HG03558 (cell line): ENCODE measurements at regions not wholly inside any gene's neighbourhood (a gene's known extent, or its start where the extent isn't known, plus 50 kb on each side); places are given as distances from the start of the nearest gene placed in this dataset.

Experiments
- ATAC-seq: cut with Tn5 transposase; IDR thresholded peaks from one replicate; pipeline ENCODE4 v1.9.1; 2021; ENCODE audit warnings: moderate number of reproducible peaks; ENCODE audit not compliant: unreplicated experiment; ENCODE audit errors: extremely low read depth

- no peak for ATAC-seq
Observed at GRCh38 chr5:157915638-157916037, 56.7 kb upstream of the CLINT1 start.

GRCh38 chr5:157914151-157914788, 55.3 kb upstream of the CLINT1 start:
- ATAC-seq, result no peak

GRCh38 chr5:157913575-157913974, 54.6 kb upstream of the CLINT1 start:
- no peak for ATAC-seq

DNA sequence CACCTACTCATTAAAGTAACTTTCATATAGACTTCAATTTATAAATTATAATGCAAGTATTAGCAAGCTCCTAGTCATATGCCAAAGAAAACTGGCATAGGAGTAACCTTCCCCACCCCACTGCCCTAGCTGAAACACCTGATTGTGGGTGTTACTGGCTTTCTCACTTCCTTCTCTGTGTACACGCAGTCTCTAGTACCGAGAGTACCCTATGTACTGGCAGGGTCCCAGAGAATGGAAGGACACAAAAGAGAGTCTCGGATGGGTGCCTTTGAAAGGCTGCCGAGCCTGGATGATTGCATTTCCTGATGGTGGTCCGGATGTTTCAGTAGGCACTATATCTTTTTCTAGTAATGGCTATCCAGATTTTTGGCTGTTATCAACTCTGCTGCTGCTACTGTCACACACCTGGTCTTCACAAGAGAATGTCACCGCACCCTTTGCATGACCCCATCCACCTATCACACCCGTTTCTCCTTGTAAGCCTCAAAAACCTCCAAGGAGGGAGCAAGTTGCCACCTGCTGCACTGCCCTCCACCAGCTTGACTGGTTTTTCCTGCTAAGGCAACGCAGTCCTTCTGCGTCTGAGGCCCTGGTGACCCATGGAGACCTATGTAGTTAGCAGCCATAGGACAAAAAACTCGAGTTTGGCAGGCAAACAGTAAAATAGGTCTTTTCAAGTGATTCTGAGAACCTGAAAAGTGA, 53.8 kb upstream of the CLINT1 start:
- peak; percentile 84 for ATAC-seq

DNA sequence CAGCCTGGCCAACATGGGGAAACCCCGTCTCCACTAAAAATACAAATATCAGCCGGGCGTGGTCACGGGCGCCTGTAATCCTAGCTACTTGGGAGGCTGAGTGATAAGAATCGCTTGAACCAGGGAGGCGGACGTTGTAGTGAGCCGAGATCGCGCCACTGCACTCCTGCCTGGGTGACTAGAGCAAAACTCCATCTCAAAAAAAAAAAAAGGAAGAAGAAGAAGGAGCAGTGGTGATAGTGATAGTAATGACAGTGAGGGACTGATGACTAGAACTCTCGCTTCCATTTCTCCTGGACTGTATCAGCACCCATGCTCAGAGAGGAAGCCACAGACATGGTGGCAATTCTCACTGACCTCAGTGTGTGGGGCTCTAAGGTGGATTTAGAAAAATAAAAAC, 52.6 kb upstream of the CLINT1 start:
- no peak for ATAC-seq
